SIG-M5 treated with dmso at 0.1 percent for 504 hours (cell line): ENCODE measurements at regions not wholly inside any gene's neighbourhood (a gene's known extent, or its start where the extent isn't known, plus 50 kb on each side); places are given as distances from the start of the nearest gene placed in this dataset.
"Not testable (repeated sequence)": the region's sequence is repeated elsewhere in the genome, so short reads cannot be mapped to it uniquely, and the experiment has no call there.

Experiments
- DNase-seq: peaks from one replicate; lab custom pipeline; 2025; ENCODE audit not compliant: unreplicated experiment; lab: John Stamatoyannopoulos, UW

DNA sequence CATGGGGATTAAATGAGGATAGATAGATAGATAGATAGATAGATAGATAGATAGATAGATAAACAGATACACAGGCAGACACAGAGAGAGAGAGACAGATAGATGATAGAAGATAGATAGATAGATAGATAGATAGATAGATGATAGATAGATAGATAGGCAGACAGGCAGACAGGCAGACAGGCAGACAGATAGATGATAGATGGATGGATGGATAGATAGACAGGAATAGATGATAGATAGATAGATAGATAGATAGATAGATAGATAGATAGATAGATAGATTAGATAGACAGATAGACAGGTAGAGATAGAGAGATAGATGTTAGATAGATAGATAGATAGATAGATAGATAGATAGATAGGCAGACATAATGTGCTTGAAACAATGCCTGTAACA, 137.3 kb downstream of the MED10 start:
- DNase-seq: not testable (repeated sequence)

DNA sequence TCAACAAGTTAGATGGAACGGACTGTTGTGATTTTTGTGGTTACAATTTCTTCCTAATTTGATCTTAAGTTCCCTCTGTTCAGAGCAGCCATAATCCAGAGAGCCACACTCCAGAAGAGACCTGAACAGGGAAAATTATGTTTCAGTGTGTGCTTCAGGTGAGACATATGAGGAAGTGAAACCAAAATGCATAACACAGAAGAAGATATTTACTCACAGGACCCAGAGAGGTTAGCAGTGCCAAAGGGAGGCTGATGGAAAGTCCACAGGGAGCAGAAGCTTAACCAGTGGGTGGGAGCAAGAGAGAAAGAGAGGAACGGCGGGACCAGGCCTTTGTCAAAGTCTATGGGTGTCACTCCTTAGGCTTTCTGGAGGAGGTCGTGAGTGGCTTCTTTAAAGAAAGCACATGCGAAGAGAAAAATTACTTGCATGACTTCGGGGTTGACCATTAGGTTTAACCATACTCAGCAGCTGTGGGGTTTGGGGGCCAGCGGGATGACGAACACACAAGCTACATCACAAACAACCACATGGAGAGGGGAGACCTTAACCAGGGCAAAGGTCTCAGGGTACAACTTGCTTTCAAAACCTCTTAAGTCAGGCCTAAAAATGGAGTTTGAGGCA, 141.4 kb downstream of the MED10 start:
- DNase-seq: no peak

DNA sequence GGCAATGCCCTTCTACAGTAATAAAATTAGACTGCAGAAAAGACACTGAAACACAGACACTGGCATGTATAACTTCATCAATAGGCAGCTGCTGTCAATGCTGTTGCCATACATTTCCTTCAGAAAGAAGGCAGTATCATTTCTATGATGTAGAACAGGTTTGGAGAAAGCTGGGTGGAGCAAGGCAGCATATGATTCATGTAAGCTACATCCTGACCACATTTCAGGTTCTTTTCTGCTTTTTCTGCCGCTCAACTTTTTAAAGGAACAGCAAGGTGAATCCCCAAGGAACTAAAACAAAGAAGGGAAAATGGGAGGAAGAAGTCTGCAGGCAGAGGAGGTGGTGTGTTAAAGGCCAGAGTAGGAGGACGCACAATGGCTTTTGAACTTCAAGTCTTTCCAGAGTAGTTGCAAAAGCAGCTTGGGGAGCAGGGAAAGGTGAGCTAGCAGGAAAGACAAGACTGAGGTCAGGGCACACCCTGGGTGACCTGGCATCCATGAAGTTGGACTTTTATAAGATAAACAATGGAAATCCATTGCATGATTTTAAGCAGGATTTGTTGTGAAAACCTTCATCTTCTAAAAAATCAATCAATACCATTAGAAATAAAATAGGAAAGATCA, 142.1 kb downstream of the MED10 start:
- DNase-seq: no peak

DNA sequence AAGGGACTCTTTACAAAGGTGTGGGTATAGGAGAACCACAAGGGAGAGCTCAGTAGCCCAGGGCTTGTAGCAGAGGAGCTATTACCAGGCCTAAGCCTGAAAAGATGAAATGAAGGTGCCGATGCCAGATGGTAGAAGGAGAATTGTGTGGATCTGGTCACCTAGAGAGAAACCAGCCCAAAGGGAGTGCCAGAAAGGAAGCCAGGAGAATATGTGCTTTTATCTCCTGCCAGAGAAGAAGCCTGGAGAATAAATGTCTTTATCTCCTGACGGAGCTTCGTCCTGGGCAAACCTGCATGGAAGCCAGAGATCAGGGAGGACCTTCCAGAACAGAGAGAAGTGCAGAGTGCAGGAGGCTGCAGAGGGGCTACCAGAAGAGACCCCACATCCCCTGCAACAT, 142.6 kb downstream of the MED10 start:
- DNase-seq: no peak

DNA sequence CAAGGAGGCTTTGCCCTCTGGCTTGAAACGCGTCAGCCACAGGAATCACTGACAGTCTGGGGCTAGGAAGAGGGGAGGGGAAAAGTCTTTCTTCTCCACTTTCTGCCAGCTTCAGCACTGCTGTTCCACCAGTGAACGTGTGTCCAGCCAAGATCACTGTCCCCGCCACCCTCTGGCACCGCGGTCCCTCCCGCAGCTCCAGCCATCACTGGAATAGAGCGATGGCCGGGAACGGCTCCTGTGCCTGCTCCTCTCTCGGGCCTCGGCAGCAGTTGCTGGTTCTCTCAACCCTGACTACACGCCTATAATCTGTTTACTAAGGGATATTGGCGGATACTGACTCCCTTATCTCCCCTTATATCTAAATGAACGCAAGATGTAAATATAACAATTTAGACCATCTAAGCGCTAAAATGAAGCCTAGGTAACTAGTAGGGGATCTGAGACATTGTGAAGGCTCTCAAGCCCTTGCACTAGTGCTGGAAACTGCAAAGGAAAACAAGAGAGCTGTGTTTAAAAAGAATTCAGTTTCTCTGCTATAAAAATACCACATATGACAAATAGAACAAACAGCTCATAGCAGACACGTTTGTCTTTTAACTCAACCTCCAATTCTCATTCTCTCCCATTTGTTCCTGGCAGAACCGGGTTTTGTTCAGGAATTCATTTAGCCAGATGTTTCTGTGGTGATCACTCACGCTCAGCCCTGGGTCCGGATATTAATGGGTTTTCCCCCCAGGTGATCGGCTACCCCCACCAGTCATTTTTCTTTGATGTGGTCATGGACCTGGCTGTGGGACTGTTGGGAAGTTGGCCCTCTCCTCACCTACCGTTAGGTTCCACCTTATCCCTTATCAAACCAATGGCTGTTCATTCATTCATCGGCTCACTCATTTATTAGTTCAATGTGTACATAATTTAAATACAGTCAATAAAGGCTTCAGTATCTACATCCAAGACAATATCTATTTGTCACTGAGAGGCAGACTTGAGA, 149.8 kb downstream of the MED10 start:
- no peak for DNase-seq

DNA sequence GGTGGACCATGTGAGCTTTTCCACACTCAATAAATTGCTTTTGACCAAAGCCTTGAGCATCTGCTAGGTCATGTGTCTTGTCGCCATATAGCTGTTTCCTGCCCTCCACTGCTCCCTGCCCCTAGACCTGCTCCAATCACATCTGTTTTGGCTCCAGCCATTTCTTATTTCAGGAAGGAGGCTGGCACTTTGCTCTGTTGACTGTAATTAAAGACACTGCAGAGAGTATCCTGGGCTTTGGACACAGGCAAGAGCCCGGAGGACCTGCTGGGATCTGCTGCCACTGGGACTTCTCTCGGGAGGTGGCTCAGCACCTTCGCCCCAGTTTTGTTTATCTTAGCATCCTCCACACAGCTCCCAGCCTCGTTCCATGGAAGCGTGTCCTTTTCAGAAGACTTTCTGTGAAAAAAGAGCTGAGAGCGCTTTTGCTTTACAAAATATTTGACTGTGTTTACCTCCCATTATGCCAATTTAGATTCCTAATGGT, 153.2 kb downstream of the MED10 start:
- DNase-seq: no peak

DNA sequence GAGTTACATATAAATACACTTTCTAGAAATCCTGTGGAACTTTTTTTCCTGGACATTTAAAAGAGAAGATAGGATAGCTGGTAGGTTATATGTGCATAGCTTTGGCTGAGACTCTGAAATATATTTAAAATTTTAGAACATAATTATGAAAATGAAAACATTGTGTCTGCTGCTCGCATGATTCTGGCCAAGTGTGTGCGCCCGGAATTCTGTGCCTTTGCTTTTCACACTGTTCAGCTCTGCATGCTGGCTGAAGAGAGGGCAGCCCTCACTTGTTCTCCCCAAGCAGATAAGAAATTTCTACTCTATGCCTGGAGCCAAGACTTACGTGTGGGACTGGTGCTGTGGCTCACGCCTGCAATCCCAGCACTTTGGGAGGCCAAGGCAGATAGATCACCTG, 153.9 kb downstream of the MED10 start:
- no peak for DNase-seq

DNA sequence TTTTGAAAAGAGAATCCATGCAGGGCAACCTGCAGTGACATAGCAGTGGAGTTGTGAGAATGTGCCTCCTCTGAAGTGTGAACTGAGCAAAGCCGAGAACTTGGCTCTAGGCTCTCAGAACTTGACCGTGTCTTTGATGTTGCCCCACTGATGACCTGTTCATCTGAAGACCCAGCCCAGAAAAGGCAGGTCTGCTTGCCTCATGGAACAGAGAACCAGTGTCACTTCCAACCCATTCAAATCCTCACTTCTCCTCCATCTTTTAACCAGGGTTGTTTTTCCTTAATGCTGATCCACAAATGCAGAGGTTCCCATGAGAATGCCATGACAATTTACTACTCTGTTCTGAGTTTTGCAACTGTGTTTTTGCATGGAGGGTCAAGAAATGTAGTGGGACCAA, 155.4 kb downstream of the MED10 start:
- no peak for DNase-seq

DNA sequence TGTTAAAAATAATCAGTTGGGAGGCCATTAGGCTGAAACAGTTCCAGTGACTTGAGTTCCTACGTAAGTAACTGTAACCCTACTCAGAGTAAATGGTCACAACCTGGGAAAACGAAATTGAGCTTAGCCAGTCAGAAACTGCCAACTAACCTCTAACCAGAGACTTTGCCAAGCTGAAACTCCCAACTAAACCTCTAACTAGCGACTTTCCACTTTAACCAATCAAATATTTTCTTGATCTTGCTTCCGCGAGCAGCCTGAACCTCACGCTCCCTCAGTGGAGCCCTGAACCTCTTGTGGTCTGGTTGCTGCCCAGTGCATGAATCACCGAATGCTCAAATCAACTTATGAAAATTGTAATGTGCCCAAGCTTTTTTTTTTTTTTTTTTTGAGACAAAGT, 156.2 kb downstream of the MED10 start:
- DNase-seq: no peak

DNA sequence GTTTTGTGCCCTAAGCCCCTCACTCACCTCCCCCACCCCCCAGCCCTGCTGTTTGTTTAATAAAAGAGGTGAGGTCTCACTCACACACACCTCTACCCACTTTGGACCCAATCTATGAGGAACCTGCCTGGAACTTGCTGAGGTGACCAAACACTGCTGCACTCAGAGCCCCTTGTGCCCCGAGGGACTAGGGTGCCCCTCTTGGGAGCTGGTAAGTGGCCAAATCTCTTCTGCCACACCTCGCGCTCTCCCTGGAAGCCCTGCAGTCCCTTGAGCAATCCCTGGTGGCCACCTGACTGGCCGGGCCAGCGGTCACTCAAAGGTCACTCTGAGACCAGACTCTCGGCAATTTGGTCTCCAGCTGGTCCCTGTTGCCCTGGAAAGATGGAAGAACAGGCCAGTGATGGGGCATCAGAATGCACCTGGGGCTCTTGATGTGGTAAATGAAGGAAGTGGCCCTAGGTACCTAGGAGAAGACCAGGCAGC, 157.2 kb downstream of the MED10 start:
- no peak for DNase-seq

DNA sequence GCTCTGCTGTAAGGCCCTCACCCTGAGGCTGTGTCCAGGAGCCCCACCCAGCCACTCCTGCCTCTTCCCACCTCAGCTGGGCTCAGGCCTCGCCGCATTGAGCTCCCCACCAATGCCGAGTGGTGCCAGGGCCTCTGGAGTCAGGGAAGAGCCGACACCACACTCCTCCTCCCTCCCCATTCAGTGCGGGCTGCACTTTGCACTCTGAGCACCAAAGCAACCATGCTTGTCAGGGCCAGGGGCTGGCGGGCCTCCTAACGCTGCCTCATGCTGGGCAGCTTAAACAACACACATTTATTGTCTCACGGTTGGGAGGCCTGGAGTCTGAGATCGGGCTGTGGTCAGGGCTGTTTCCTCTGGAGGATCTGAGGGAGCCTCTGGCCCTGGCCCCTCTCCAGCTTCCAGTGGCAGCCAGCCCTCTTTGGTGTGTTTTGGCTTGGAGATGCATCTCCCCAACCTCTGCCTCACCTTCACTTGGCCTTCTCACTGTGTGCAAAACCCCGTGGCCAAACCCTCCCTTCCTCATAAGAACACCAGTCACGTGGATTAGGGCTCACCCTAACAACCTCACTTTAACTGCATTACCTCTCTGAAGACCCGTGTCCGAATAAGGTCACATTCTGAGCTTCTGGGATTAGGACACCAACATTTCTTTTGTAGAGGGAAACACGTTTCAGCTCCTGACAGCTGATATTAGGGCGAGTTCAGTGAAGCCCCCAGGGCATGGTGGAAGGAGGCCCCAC, 157.8 kb downstream of the MED10 start:
- no peak for DNase-seq

DNA sequence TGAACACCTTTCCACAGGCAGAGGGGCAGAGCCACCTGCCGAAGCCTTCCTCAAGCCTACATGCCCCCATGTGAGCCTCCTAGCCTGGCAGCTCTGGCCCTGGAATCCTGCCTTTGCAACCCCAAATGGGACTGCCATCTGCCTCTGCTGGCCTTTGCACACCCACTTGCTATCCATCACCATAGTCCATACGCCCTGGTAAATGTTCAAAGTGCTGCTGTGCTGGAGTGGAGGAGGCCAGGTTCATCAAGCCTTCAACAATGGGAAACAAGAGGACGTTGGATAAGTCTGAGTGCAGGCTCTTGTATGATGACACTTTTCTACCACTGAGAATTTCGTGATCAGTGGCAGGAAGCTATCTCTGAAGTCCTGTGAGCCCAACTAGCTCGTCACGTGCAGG, 159.8 kb downstream of the MED10 start:
- no peak for DNase-seq

DNA sequence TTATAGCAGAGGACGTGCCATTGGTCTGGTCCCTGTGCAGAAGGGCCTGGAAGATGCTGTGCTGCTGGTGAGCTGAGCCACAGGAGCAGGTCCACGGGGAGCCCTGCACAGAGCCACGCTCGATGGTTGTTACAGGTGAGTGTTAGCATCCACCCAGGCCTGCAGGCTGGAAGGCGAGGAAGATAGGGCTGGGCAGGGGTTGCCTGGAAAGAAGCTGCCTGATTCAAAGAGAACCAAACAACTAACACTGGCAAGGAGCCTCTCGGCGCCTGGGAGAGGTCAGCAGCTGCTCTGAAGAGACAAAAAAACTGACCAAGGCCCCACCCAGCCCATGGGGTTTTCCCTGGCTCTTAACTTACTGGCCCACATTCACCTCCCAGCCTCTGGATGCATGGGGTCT, 160.2 kb downstream of the MED10 start:
- no peak for DNase-seq

DNA sequence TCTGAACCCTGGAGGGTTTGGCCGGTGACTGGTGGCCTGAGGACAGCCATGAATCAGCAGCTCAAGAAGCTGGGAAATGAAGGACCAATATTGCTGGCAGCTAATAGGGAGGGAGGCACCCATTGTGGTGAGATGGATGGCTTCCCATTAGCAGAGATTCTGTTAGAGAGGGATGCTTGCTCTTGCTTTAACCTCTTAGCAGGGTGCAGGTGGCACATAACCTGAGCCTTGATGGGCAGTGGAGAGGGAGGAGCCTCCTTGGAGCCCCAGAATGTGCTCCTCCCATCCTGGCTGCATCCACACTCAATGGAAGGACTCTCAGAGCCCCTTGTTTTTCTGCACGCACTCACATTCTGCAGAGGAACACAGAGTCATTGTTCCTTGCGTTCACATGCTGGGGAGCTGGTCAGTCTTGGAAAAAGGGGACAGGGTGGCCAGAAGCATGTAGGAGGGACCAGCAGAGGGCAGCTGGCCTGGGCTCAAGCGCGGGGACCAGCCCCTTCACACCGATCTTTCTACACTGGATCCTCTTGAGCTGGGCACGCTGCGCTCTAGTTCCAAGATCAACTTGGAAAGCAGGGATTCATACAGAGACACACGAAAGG, 161.8 kb downstream of the MED10 start:
- DNase-seq: no peak

DNA sequence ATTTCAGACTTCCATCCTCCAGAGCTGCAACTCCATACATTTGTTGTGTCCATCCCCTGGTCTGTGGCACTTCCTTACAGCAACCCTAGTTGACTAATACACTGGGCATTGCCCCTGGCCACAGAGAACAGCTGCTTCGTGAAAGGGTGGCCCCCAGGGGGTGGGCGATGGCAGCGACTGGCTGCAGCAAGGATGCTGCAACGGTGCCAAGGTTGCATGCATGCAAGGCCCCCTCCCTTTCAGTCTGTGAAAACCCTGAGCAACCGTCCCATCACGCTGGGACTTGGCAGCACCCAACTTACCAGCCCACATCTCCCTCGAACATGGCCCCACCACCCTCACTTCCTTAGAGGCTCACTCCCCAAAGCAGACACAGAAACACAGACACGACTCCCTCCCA, 162.5 kb downstream of the MED10 start:
- no peak for DNase-seq

DNA sequence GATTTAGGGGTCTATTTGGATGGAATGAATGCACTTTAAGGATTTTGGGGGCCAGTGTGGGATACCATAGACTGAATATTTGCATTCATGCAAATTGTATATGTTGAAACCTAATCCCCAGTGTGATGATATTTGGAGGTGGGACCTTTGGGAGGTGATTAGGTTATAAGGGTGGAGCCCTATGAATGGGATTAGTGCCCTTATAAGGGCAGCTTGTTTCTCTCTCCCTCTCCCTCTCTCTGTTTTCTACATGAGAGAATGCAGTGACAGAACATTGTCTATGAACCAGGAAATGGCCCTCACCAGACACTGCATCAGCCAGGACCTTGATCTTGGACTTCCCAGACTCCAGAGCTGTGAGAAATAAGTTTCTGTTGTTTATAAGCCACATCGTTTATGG, 166.1 kb downstream of the MED10 start:
- no peak for DNase-seq

DNA sequence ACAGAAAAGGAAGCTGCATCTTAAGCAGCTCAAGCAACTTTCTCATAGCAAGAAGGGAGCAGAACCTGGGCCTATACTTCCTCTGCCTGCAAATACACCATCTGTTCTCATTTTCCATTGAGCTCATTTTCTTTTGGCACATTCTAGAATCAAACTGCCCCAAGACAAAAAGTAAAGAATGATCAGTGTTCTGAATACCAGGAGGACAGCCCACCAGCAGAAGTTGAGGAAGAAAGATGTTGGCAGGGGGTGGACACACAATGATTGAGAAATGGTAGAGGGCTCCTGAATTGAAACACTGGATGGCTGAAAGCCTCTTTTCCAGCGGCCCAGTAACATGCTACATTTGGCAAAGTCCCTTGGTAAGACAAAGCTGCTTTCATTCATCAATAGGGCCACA, 171.8 kb downstream of the MED10 start:
- DNase-seq: no peak

DNA sequence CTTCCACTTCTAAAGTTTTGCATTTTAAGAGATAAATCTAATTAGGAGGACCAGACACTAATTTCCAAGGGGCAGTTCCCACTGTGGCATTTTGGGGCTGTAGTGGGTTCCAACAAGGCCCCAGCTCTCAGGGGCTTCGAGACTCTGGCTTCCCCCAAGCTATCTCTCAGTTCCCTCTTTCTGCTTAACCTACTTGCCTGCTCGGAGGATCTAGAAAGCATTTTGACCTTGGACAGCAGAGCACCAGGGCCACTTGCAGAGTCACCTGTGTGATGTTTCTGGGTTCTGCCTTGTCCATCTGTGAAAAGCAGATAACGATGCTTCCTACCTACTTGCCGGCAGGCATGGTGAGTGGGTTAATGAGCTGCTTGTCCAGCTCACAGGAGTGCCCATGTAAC, 175.4 kb downstream of the MED10 start:
- no peak for DNase-seq

DNA sequence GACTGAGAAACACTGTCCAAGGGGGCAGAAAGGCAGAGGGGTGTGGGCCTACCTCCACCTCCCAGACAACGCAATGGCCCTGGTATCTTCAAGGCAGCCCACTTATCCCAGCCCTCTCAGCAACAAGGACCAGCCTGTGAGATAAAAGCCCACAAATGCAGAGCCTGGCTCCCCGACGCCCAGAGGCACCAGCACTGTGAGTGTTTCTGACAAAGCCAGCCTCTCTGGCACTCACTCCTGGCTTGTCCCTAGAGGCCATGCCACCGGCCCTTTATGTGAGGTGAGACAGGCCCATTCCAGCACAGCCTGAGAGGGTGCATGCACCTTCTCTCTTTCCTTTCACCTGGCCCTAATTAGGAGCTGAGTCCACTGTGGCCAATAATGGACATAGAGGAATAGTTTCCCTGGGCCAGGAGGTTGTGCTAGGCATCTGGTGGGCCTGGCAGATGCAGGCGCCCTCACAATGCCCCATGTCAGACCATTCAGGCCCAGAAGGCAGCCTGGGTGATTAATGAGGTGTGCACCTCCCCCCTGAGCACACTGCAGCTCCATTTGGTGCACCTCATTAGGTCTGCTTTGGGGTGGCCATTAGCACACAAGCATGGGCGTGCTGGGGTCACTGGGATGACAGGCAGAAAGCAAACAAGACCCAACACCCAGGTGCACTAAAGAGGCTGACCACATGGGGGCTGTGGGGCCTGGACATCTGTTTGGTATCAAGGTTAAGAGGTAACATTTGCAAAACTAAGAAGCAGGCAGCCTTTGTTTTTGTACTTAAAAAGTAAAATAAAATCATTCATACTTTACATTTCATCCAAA, 176.0 kb downstream of the MED10 start:
- no peak for DNase-seq

DNA sequence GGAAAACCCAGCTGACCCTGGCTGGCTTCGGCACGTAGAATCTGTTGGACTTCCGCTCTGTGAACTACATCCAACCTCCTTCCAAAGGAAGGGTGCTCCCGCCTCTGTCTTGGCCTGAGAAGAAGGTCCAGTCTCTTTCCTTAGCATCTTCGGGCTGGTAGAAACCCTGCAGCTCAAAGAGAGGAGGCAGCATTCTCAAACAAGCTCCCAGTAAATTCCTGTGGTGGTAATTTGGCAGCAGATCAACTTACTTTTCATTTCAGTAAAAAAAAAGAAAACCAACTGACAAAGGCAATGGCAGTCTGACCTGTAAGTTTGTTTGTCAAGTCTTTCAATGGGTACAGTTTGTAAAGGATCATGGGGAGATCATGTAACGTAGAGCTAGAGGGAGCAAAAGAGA, 176.7 kb downstream of the MED10 start:
- no peak for DNase-seq
